ENCODE measurements at regions not wholly inside any gene's neighbourhood (a gene's known extent, or its start where the extent isn't known, plus 50 kb on each side); places are given as distances from the start of the nearest gene placed in this dataset.

DNA sequence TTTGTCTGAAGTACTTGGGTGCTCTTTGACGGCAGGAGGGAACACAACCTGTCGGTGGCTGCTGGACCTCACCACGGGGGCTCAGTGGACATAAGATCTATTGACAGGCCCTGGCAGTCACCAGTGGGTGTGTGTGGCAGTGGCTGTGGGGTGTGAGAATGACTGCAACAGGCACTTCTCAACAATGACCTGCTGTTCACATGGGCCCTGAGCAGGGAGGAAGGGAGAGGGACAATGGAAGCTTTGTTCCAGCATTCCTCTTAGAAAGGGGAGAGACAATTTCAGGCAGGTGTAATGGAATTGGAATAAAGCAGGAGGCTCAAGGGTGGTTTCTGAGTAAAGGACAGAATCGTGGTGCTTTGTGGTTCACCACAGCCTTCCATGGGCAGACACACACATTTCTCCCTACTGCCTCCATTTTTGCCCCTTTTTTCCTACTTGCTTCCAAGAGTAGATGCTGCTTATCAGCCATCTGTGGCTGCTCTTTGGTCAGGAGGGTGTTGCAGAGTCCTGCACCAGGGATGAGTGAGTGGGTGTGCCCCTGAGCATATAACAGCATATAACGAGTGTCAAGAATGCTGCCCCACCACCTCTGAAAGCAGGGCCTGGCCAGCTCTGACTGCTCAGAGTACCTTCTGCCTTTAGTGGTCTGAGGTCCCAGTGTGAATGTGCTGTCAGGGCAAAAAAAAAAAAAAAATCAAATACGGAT is 267.7 kb downstream of the RASSF9 start:
- no peak for DNase-seq (ENCODE audit: low read depth in 3 of 3, low spot score in 2 of 3)

DNA sequence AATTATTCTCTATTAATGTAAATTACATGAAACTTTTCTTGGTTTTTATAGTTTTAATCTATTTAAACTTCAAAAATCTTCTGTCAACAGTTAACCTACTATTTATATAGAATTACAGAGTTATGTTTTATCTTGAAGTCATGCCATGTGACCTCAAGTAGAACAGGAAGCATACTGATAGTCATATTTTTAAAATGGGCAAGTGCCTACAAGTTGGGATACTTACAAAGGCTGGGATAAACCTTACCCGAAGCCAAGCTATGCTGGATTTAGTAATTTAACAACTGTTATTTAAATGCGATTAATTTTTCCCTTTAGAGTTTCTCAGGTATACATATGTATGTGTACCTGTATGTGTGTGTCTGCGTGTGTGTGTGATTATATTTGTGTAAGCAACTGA is 266.9 kb downstream of the RASSF9 start:
- no peak for DNase-seq (ENCODE audit: low read depth in 3 of 3, low spot score in 2 of 3)

DNA sequence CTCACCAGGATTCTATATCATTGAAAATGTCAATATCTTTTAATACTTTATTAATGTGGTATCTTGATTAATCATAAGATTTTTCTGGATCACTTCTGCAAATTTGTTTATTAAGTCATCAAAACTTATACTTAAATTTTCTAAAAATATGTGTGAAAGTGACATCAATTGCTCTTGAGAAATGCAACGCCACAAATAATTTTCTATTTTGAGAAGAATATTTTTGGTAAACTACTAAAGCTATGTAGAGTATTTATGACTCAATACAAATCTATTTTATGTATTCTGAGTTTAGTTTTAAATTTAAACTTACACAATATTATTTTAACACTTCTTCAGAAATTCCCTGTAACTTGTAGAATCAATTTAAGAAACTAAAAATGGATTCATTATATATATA is 263.3 kb downstream of the RASSF9 start:
- no peak for DNase-seq (ENCODE audit: low read depth in 3 of 3, low spot score in 2 of 3)

DNA sequence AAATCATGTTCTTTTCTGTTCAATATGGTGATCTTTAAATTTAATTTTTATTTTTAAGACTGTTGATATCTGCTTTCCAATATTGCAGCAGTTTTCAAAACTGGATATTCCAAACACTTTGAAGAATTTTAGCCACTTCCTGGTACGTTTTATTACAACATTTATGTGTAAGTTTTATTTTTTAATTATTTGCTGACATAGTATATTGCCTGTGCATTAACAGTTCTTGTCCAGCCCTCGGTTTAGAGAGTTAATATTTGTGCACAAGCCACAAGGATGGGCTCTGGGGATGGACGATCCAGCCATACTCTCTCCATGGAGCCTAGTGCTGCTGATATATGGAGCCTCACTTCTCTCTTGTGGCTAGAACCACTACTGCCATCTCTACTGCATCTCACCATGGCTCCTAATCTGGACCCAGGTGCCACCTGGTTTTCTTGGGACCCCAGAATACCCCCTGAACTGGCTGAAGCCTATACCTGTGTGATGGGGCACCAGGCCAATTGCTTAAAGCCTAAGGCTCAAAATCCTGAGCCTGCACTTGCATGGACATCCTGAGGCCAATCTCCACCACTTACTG is 262.5 kb downstream of the RASSF9 start:
- DNase-seq (ENCODE audit: low read depth in 3 of 3, low spot score in 2 of 3), result no peak

DNA sequence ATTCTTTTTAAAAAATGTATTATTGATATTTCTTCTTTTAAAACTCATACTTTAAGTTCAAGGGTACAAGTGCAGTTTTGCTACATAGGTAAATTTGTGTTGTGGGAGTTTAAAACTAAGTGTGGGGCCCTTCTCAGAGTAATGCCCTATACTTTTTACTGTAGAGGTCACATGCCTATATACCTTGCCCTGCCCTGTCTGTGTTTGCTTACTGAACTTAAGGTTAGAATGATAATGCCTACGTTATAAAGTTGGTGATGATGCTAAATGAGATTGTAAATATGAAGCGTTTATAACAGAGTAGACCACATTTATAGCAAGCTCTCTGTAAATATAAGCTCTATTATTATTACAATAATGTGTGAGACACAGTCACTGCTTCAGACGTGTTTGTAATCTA is 261.9 kb downstream of the RASSF9 start:
- DNase-seq (ENCODE audit: low read depth in 3 of 3, low spot score in 2 of 3), result no peak

DNA sequence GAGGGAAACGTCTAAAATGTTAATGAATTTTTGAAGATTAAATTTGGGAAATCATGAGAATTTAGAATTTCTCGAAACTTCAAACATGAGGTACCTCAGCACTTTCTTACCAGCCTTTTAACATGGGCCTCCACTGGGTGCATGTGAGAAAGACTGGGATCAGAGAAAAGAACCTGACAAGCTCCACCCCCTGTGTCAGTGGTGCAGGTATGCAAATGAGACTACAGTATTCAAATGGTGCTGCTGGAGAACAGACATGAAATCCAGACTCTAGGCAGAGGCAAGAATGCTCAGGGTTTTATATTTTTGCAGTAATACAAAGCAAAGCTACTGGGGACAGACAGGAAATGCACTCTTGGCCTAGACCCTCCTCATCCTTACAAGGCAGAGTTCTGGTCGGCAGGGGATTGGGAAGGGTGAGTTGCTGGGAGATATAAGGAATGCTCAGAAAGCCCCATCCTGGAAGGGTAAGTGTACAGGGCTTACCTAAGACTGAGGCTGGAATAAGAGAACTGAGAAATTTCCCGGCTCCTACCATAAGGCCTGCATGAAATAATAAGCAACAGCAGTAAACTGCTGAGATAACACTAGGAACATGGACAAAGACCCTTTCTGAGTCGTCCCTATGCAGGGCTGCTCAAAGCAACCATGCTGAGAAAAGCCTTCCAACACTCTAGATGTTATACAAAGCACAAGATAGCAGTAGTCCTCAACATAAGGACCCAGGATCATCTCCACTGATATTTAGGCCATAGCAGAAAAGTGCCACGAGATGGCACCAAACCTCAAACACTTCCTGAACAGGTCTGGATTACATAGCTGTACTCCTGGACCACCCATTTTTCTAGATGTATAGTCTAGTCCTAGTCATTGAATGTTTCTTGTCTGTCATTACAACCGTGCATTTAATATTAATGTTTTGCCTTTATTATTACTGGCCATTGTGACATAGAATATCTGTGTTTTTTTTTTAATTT is 260.8 kb downstream of the RASSF9 start:
- DNase-seq (ENCODE audit: low read depth in 3 of 3, low spot score in 2 of 3), result peak; percentile 36 to 40 (median 39)

DNA sequence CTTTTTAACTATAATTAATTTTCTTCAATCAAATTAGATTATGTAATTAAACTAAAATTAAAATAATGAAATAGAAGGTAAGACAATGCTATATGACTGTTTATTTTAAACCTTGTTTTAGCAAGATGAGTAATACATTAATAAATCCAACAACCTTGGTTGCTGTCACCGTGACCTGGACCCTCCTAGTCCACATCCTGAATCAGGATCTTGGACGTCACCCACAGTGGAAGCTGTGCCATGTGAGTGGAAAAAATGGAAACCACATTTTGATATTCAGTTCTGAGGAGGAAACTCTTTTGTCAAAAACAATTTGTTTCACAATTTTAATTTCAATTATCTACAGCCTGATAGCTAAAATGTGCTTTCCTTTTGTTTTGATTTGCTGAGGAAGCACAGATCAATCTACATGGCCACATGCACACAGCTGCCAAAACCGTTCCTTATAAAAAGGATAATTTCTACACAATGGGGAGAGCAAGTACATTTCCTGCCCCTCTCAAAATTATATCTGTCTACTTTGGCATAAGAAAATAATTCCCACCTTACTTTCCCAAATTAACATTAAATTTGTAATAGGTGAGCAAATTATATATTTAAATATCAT is 255.5 kb downstream of the RASSF9 start:
- no peak for DNase-seq (ENCODE audit: low read depth in 3 of 3, low spot score in 2 of 3)

DNA sequence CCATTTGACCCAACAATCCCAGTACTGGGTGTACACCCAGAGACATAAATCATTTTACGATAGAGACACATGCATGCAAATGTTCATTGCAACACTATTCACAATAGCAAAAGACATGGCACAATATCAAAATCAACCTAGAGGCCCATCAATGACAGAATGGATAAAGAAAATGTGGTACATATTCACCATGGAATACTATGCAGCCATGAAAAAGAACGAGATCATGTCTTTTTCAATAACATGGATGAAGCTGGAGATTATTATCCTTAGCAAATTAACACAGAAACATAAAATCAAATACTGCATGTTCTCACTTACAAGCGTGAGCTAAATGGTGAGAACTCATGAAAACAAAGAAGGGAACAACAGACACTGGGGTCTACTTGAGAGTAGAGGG is 249.1 kb downstream of the RASSF9 start:
- no peak for DNase-seq (ENCODE audit: low read depth in 3 of 3, low spot score in 2 of 3)

DNA sequence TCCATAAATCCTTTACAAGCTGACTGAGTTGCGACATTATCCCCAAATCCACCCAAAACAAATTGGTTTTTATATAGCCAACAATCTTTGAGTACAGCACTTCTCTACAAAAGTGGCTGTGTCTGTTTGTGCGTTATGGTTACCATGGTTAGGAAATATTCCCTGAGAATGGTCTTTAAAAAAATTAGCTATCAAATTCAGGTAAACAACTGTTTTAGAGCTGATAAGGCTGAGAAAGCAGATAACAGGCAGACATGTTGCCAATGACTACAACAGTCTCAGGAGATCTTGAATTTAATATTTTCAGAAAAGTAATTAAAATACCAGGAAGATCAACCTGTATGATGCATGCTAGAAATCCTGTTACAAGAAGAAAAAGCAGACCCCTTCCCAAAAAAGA is 248.0 kb downstream of the RASSF9 start:
- no peak for DNase-seq (ENCODE audit: low read depth in 3 of 3, low spot score in 2 of 3)

DNA sequence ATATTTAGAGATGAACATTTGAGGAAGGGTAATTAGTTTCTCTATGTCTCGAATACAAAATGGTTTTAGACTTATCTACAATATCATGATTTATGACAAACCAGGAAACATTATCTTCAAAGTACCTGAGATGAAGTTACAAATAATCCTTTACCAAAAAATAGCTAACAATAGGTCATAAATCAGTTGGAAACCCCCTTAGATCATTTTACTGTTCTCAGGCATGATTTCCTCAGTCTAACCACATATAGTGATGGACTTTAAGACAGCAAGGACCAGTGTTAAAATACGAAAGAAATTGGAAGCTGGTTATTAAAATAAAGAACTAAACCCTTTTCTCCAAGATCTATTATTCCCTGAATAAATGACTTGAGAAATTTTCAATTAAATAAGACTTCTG is 235.4 kb downstream of the RASSF9 start:
- no peak for DNase-seq (ENCODE audit: low read depth in 3 of 3, low spot score in 2 of 3)

DNA sequence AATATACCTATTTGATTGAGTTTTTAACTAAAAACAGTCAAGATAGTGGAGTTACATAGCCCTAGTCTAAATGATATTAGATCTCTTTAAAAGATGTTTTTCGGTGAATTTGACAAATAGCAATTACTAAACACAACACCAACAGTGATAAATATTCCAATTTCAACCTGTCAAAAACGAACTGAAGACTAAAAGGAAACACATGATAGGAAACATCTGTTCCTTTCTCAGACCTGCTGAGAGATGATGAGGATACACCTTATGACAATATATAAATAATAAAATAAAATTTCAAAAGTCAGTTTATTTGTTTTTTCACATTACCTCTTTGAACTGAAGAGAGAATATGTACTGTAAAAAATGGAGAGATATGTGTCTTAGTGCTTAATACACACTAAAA is 232.7 kb downstream of the RASSF9 start:
- no peak for DNase-seq (ENCODE audit: low read depth in 3 of 3, low spot score in 2 of 3)

DNA sequence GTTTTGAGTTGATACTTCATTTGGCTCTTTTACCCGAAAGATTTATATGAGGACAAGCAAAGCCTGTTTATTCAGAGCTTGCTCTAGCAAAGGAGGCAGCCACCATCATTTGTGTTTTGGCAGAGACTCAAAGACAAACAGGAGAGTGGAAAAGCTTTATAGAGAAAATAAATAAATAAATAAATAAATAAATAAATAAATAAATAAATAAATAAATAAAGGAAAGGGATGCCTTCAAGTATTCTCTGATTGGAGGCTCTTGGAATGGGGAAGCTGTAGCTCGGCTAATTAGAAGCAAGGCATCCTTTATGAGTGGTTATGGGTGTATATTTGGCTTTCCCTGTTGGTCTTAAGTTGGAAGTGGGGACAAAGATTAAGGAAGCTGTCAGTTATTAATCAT is 229.8 kb downstream of the RASSF9 start:
- no peak for DNase-seq (ENCODE audit: low read depth in 3 of 3, low spot score in 2 of 3)

DNA sequence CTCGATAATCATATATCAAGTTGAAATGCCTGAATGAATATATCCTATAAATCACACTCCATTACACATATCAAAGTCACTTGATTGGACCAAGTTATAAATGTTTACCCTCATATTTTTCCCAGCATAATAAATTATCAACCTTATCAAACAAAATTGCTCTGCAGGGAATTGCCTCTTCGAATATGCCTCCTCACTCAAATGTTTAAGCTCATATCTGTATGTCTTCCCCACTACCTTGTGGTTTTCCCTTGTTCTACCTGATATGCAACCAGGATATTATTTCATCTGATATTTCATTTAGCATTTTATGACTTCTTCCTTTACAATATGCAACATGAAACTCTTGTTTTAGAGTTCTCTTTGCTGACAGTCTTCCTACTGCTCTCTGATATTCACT is 226.4 kb downstream of the RASSF9 start:
- DNase-seq (ENCODE audit: low read depth in 3 of 3, low spot score in 2 of 3), result no peak

DNA sequence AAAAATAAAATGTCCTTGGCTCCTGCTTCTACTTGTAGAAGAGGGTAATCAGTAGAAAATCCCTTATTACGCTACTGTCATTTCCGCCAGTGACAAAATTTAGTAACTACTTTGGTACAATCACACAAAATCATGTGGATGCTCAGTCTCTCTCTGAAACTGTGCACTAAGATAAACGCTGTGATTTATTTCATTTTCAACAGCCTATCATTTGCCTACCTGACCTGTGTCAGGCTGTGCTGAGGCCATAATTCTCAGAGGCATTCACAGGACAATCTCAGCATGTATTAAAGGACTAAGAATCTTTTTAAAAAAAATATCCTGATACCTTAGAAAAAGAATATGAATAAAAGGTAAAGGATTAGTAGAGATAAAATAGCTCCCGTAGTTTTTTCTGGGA is 226.0 kb downstream of the RASSF9 start:
- DNase-seq (ENCODE audit: low read depth in 3 of 3, low spot score in 2 of 3), result no peak

DNA sequence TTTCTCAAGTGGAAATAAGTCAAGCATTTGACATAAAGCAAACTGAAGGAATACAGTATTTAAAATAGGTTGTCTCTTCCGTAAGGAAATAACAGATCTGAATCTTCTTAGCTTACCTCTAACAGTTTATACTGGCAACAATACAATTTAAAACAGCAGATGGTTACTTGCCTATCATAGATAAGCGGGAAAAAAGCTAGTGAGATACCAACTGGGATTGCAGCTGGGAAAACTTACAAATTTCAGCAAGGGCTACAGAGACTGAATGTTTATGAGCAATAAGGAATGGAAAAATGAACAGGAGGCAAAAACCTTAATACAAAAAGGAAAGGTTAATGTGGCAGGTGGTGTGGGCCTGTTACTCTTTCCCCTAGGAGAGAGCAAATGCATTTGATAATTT is 220.0 kb downstream of the RASSF9 start:
- no peak for DNase-seq (ENCODE audit: low read depth in 3 of 3, low spot score in 2 of 3)

DNA sequence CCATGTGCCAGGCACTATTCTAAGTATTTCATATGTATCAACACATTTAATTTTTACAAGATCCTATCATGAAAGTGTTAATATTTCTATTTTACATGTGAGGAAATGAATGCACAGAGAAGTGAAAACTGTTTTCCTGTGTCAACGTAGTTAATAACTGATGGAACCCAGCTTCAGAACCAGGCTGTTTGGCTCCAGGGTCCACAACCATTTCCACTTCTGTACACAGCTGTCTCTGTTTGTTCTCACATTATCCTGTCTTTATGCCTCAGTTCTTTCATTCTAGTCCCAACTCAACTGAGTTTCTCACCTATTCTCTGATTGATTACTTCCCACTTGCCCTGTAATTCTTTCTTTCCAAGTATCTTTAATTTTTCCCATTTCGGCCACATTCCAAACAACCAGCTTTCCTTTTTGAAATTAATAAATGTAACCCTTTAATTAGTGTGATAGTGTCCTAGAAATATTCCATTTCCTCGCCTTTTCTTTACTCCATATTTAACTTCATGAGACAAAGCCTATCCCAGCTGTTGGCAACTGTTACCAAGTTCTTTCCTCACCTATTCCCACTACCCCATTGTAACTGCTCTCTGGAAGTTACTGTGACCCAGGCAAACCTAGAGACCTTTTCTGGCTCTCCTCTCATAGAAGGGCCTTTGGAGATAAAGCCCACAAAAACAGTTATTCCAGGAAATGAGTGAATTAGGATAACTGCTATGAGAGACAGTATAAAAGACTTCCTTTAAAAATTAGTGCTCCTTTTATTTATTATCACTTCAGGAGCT is 218.7 kb downstream of the RASSF9 start:
- DNase-seq (ENCODE audit: low read depth in 3 of 3, low spot score in 2 of 3), result no peak

DNA sequence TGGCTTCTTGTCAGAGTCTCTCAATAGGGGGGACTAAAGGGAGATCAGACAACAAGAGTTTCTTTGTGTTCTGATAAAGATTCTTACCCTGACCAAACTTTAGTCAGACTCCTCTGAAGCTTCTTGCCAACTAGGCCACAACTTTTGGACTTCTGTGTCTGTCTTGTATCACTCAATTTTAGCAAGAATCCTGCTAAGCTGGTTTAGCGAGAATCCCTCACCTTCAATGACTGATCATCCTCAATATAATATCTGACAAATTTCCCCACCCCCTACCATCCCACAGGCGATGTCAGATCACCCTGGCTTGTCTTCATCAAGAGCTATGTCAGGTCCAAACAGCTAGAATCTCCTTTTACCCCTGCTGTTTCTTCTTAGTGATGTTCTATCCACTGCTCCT is 215.2 kb downstream of the RASSF9 start:
- no peak for DNase-seq (ENCODE audit: low read depth in 3 of 3, low spot score in 2 of 3)

DNA sequence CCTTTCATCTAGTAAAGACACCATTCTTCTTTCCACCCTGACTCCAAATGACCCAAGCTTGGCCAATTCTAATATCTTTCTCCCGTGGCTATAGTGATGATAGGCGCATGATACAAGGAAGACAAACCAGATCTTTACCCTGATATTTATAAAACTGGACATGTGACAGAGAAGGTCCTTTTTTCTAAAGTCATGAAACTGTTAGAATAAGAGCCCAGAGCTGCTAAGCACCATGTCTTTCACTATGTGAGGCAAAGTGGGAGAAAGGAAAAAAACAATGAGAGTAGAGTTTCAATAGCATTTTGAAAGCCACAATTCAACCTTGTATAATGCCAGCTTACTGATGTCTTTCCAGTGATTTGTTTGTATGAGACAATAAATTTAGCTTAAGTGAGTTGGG is 212.4 kb downstream of the RASSF9 start:
- DNase-seq (ENCODE audit: low read depth in 3 of 3, low spot score in 2 of 3), result no peak

DNA sequence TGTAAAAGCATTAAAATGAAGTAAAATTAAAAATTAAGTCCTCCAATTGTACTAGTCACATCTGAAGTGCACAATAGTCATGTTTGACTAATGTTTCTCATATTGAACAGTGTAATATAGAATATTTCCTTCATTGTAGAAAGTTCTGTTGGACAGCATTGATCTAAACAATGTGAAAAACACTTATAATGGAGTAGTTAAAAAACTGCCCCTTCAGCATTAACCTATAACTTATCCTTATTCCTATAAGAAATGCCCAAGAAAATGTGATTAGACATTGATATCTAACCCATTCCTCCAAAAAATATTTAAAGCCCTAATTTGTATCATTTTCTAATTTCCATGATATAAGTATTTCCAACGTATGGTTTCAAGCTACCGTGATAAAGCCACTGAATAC is 210.7 kb downstream of the RASSF9 start:
- DNase-seq (ENCODE audit: low read depth in 3 of 3, low spot score in 2 of 3), result no peak

DNA sequence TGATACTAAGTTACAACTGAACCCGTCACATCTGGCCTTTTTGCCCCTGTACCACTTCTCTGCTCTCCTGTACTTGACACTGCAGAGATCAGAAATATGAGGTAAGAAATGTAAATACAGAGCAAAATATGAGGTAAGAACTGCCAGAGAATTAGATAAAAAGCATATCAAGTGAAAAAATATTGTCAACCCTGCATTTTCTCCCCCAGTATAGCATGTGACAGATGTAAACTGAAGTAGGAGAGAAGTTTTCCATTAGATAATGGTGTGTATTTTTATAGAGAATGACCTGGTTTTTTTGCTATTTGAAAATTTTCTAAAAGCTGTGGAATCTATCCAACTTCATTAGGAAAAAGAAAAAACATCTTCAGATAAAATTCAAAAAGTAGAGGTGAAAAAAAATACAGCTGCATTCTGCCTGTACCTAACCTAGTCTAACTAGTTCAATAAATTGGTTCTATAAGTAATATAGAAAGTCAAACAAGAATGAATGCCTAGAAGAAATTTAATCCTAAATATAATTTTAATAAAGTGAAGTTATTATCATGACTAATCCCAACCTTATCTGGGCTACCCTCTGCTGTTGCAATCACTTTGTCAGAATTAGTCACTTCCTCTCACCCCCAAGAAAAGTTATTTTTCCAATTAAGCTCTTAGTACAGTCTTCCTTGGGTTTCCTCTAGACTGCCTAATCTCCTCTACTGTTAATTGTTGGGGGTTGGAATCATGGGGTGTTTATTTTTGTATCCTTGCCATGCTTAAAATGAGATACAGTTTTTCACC is 210.0 kb downstream of the RASSF9 start:
- DNase-seq (ENCODE audit: low read depth in 3 of 3, low spot score in 2 of 3), result no peak
